GM19438 (cell line): ENCODE measurements at regions not wholly inside any gene's neighbourhood (a gene's known extent, or its start where the extent isn't known, plus 50 kb on each side); places are given as distances from the start of the nearest gene placed in this dataset.
"Not testable (repeated sequence)": the region's sequence is repeated elsewhere in the genome, so short reads cannot be mapped to it uniquely, and the experiment has no call there.

Experiments used
- ATAC-seq: cut with Tn5 transposase; IDR thresholded peaks from one replicate; pipeline ENCODE4 v1.9.1; 2021; ENCODE audit warnings: low read depth; ENCODE audit not compliant: unreplicated experiment

DNA sequence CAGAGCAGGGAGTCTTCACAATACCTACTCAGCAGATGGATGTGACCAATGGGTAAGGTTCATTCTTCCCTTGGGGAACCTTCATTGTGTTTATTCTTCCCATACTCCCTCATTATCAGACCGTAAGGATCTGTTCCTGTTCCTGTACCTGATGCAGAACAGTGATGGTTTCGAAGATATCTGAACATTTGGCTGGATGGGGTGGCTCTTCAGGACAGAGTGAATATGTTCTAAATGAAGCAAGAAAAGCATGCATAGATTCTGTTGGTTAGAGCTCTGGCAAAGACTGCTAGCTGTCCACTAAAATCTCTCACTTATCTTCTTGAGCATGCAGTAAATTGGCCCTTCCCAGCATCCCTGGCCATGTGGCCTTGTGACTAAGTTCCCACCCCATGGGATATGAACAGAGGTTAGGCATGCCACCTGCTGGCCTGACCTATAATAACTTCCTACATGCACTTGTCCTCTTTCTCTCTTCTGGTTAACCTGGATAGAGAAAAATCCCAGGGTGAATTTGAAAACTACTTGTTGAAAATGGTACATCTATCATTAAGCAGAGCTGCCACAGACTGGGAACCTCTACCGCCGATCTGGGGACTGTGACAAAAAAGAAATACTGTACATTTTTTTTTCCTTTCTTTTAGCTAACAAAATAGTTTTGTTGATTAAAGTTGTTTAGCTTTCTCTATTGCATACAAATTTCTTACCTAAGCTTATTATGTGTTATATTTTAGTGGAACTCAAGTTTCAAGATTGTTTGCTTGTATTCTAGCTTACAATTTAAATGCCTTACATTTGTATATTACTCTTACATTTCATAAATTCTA, 60.0 kb upstream of the BANK1 start:
- peak; percentile 99 for ATAC-seq

DNA sequence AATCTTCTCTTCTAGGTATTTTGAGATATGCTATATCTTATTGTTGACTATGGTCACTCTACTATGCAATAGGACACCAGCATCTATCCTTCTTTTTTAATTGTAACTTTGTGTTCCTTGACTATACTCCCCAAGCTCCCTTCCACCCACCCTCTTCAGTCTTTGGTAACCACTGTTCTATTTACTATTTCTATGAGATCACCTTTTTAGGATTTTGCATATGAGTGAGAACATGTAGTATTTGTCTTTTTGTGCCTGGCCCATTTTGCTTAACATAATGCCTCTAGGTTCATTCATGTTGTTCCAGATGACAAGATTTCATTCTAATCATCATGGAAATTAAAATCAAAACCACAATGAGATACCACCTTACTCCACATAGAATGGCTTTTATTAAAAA, 63.3 kb upstream of the BANK1 start:
- no peak for ATAC-seq

DNA sequence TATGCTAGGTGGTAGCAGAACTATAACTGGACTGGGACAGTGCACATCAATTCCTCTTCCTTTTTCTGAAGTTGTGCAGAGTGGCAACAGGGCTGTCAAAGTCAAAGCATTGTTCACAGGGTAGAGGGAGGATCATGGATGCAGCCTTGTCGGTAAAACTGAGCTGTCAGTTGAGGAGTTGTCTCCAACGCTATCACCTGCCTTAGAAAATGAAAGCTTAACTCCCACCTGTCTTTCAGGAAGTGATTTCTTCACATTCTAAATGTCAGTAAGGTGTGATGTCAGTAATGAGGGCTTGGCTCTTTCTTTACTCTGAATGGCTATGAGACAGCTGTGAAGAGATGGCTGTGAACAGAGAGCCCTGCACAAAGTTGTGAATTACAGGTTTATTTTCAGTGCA, 66.4 kb upstream of the BANK1 start:
- ATAC-seq = no peak

DNA sequence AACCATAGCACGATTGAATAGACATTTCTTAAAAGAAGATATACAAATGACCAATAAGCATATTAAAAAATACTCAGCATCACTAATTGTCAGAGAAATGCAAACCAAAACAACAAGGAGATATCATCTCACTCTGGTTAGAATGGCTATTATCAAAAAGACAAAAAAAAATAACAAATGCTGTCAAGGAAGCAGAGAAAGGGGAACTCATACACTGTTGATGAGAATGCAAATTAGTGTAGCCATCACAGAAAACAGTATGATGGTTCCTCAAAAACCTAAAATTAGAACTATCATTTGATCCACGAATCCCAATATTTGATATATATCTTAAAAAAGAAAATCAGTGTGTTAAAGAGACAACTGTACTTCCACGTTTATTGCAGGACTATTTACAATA, 71.7 kb upstream of the BANK1 start:
- ATAC-seq = no peak

DNA sequence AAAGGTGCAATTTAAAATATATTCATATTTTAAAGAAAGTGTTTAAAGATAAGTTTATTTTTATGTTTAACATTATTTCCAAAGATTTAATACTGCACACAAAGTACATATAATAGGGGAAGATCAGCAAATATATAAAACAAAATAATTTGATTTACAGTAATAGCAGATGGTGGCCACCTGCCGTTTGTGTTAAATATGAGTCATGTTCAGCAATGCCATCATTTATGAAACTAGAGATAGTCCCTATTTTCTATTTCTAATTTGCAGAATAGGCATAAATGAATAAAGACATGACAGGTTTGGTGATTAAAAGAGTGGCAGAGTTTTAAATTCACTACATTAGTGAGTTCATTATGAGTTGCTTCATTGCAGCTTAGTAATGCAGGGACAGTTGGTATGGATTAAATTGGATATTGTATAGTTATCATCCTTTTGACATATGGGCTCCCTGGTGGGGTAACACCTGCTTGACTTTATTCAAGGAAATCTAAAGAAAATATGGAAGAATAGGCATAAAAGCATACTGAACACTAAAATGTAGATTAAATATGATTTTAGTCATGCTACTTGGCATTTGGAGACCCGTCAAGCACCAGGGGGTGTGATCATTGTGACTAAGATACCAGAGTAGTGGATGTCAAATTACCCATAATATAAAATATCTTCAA, 78.8 kb upstream of the BANK1 start:
- no peak for ATAC-seq

DNA sequence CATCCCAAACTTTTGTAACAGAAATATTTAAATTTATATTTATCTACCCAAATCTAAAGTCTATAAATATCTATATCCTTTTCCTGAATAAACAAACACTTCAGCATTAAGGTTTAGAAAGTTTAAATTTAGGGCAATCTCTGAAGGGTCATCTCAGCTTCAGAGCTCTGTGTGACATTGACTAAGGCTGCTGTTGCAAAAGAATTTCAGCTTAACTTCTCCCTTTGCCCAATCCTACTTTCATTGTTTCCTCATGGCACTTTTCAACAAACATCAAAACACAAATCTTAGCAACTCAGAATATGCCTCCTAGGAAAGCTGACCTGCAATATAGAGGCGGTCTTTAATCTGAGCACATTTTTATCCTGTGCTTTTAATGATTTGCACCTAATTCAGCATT, 79.7 kb upstream of the BANK1 start:
- ATAC-seq = no peak

DNA sequence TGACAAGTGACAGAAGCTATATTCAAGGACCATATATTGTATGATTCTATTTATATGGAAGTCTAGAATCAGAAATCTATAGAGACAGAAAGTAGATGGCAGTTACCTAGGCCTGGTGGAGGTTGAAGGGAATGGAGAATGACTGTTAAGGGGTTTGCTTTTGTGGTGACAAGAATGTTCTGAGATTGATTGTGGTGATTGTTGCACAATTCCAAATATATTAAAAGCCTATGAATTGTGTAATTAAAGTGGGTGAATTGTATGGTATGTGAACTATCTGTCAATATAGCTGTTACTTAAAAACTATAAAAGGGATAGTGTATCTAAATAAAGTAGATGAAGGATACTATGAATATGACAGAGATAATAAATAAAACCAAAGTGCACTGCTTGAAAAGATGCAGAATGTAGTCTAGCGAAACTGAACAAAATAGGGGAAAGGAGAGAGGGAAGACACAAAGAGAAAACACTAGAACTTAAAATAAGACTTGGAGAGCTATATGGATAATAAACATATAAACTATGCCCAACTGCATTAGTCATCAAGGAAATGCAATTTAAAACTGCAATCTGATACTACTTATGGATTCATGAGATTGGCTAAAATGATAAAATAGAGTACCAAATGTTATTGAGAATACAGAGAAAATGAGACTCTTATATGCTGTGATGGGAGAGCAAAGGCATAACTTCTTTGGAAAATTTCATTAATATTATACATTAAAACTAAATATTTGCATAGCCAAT, 82.1 kb upstream of the BANK1 start:
- no peak for ATAC-seq

DNA sequence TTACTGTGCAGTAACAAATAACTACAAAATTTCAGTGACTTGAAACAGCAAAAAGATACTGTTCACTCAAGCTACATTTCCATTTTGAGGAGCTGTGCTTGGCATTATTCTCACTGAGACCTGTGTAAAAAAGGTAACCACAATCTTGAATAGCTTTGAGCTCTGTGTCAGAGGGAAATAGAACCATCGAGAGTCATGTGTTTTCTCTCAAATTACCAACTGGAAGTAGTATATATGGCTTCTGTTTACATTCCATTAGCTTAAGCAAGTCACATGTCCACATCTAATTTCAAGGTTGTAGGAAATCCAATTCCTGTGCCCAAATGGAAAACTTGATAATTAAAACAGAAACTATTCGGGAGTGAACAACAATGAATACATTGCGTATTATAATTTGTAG, 82.9 kb upstream of the BANK1 start:
- no peak for ATAC-seq

DNA sequence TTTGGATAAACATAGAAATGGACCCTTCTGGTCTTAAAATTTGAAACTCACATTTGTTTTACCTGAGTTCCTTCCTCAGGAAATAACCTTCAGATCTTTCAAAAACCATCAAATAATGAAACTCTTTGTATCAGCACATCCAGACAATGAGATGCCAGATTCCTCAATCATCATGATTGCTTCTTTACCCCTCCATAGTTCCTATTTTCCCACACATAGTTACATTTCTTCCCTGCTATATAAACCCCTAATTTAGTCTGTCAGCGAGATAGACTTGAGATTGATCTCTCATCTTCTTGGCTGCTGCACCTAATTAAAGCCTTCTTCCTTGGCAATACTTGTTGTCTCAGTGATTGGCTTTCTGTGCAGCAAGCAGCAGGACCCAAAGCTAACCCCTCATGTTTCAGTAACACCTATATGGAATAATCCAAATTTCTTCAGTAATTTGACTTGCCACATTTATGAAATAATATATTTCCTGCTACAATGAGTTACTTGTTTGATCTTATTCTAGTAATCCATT, 83.9 kb upstream of the BANK1 start:
- ATAC-seq = no peak

DNA sequence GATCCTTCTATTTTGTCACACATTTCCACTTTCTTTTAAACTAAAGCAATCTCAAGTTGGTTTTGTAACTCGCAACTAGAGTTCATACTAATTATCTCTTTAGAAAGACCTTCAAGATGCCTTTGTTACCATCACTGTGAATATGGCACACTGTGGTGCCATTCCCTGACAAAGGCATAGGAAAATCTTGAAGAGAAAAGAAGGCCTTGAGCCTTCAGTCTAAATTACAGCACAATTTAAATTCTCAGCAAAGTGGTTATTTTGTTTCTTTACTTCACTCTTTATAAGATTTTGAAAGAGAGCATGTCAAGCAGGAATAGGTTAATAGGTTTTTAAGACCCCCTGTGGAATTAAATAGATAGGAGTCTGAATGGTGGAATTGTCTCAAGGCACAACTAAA, 89.0 kb upstream of the BANK1 start:
- no peak for ATAC-seq

DNA sequence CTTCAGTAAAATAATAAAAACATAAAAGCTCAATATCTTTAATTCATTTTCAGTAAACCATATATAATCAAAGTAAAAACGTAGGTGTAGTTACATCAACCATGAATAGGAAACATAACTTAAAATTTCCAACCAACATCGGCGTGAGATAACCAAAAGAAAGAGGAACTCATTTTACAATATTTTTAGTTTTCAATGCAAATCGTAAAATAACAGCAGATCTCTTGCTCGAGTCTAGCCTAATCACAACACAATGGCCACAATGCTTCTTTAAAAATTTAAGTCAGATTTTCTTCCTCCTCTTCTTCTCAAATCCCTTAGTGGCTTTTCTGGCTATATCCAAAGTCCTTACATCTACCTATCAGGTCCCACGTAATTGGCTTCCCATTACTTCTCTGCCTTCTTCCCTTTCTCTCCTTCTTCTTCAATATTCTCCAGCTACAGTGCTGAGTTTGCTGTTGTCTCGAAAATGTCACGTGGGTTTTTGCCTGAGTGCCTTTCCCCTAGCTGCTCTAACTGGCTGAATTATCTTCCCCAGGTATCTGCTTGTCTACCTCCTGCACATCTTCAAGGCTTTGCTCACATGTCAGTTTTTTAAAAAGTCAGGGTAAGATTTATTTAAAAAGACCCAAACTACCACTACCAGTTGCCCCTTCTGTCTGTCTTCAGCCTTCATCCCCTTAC, 90.9 kb upstream of the BANK1 start:
- no peak for ATAC-seq

DNA sequence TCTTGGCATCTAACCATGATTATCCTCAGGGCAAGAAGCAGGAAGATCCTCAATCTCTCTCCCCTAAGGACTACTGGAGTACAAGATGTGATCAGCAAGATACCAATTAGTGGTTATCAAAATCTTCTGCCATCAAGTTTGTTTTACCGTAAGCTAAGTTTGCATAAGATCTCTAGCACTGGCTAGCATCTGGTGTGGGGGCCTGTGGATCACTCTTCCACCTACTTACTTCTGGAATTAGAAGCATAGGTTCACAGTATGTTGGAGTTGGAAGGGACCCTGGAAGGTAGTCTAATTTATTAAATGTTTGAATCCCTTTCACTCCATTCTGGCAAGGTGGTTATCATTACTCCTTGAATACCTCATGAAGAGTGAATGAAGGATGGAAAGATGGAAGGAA, 93.3 kb upstream of the BANK1 start:
- no peak for ATAC-seq

DNA sequence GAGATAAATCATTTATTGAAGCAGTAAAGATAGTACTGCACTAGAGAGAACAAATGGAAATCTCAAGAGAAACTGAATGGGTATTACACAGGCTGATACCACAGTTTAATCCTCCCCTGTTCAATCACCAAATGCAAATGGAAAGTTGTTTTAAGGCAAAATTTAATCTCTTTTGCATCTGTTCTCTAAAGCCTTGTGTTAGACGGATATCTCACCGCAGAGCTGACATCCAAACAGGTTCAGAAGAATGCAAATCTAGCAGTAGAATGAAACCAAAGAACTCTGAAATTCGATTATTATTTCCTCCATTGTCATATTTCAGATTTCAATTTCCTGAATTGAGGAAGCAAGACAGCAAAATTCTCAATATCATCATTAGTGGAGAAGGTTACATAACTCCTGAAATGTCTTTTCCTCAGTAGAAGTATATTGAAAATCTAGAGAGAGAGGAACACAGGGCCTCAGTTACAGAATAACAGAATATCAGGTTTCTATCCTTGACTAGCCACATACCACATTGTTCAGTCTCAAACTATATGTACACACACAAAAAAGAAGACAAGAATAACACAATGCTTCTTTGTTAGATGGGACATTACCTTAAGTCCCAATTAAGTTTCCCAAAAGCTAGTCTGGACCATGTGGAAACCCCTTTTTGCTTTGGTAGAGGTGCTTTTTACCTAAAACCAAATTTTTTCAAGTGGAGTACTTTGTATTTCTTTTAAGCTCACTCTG, 94.1 kb upstream of the BANK1 start:
- ATAC-seq = no peak

DNA sequence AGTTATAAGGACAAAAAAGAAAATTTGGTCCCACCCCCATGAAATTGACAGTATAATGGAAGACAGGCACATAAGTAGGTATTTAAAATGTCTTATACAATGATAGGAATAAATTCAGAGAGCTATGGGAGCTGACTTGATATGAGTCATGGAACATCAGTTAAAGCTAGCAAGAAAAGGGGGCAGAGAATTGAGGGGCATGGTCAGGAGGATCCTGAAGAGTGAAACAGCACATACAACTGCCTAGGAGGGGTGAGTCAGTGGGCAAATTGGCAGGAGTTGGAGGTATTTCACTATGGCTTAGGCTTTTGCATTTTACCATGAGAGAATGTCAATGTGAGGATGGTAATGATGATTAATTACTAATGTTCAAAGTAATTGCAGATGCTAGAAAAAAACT, 95.4 kb upstream of the BANK1 start:
- no peak for ATAC-seq

DNA sequence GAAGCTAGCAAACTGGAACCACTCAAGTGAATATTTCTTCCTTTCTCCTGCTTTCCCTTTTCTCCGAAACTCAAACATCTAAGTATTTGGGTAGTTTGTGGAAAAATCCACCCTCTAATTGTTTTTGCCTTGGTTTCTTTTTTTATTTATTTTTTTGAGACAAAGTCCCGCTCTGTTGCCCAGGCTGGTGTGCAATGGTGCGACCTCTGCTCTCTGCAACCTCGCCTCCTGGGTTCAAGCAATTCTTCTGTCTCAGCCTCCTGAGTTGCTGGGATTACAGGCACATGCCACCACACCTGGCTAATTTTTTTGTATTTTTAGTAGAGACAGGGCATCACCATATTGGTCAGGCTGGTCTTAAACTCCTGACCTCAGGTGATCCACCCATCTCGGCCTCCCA, 96.1 kb upstream of the BANK1 start:
- ATAC-seq = not testable (repeated sequence)

DNA sequence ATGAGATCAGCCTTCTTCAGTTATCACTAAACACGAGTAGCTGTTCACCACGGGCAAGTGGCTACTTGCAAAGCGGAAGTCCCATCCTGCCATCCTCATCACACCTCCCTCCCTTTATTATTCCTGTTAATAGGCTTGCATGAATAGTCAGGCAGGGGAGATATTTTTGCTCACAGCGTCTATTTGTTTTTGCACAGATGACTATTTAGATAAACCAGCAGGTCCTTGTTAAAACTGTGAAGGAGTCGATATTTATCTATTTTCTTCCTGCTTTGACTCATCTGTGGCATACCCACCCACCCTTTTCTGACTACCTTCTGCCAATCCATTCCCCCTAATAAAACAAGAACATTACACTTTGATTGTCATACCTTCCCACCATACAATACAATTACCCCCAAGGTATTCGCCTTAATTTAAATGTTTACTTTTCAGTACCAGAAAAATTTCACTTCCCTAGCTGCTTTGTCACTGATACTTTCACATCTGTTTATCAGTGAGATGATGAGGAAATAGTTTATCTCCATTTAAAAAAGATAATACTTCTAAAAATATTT, 96.6 kb upstream of the BANK1 start:
- no peak for ATAC-seq

DNA sequence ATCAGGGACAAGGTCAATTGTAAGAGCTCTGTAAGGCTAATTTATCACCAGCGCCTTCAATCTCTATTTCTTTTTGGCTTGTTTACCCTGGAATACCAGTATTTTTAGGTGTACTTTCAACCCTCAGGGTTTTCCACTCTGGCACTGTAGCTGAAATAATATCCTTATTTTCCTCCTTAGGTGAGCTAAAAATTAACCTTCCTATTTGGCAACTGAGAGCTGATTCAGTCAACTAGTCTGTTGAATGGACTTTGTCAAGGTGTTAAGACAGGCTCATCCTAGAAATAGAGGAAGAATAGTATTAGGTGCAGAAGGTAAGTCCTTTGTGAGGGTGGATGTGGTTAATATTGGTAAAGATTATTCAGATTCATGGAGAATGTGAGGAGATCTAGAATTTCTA, 101.3 kb upstream of the BANK1 start:
- ATAC-seq = no peak

DNA sequence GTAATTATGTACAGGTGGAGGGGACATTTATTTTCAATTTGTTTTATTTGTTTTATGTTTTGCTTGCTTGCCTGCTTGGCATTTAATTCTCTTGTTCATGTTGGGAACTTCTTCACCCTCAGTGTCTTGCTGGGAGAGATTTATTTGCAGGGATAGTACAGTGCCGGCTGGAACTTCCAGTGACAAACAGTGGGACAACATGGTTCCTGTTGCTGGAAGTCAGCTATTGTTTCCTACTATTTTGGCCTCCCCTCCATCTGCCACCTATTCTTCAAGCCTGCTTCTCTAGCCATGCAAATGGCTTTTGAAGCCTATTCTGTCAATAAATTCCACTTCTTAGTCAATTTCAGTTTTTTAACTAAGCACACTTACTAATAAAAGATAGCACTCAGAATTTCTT, 105.4 kb upstream of the BANK1 start:
- ATAC-seq = no peak

DNA sequence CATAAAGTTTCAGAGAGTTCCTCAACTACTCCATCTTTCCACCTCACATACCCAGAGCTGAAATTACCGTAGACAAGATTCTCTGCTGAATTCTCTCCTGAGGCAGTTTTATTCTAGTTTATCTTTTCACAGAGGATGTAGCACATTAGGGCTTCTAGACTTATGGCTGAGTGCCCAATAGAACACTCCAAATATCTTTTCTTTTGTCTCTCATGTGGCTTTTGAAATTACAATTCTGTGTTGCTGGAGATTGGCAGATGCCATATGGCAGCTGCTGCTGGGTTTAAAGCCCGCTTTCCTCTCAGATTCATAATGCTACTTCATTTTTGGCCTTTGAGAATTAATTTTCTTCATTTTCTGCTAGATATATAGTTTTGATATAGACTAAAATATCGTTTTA, 107.6 kb upstream of the BANK1 start:
- no peak for ATAC-seq

DNA sequence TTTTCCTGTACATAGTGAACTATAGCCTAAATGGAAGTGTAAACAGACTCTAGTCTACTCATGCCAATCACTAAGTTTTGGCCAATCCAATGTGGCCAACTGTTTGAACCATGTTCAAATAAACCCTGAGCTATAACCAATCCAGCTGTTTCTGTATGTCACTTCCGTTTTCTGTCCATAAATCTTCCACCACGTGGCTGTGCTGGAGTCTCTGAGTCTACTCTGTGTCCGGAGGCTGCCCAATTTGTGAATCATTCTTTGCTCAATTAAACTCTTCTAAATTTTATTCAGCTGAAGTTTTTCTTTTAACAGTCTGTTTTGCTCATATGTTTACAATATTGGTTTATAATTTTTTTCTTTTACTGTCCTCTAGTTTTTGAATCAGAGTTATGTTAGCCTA, 112.3 kb upstream of the BANK1 start:
- no peak for ATAC-seq
